HFFc6 (cell line): ENCODE measurements at regions not wholly inside any gene's neighbourhood (a gene's known extent, or its start where the extent isn't known, plus 50 kb on each side); places are given as distances from the start of the nearest gene placed in this dataset.

ENCODE experiments used
- DNase-seq: peaks from one replicate; pipeline ENCODE4 v3.0.0-alpha.2; 2018
- H3K27ac Mint-ChIP-seq: 2 replicates; pipeline ENCODE4 v1.8.0; 2020; ENCODE audit warnings: mild to moderate bottlenecking, mixed read lengths
- H3K27me3 Mint-ChIP-seq: 2 replicates; pipeline ENCODE4 v1.8.0; 2021; ENCODE audit warnings: mild to moderate bottlenecking, moderate library complexity, mixed read lengths; ENCODE audit not compliant: insufficient read depth
- H3K36me3 Mint-ChIP-seq: 2 replicates; pipeline ENCODE4 v1.8.0; 2021; ENCODE audit warnings: low read depth, mixed read lengths
- H3K4me1 Mint-ChIP-seq: 2 replicates; pipeline ENCODE4 v1.8.0; 2020; ENCODE audit warnings: low read depth, mixed read lengths
- H3K4me3 Mint-ChIP-seq: 2 replicates; pipeline ENCODE4 v1.8.0; 2020; ENCODE audit warnings: mild to moderate bottlenecking, moderate library complexity, mixed read lengths
- H3K9me3 Mint-ChIP-seq: 2 replicates; pipeline ENCODE4 v1.8.0; 2020; ENCODE audit warnings: mild to moderate bottlenecking, mixed read lengths
- CTCF ChIP-seq: fragments of 200-600 bp; sonication (generic); IDR thresholded peaks from 2 replicates; pipeline ENCODE4 v1.5.0; 2021; ENCODE audit warnings: antibody characterized with exemption, mild to moderate bottlenecking

GRCh38 chr2:187232749-187233148 lies 215.3 kb downstream of the CALCRL start:
- H3K4me3 Mint-ChIP-seq = no peak overlapping the region
- no peak for DNase-seq
- no peaks in the 10 kb centered on the region for H3K9me3 Mint-ChIP-seq
- no peak overlapping the region for H3K27ac Mint-ChIP-seq
- no peaks in the 10 kb centered on the region; the same call in 1 of the 2 replicates for H3K27me3 Mint-ChIP-seq
- no peak for TF ChIP-seq CTCF
- no peaks in the 10 kb centered on the region for H3K4me1 Mint-ChIP-seq
- no peaks in the 10 kb centered on the region for H3K36me3 Mint-ChIP-seq

GRCh38 chr2:187230088-187230487 lies 218.0 kb downstream of the CALCRL start:
- no peaks in the 10 kb centered on the region for H3K4me1 Mint-ChIP-seq
- no peak for DNase-seq
- H3K9me3 Mint-ChIP-seq = no peaks in the 10 kb centered on the region
- H3K36me3 Mint-ChIP-seq = no peaks in the 10 kb centered on the region
- no peak overlapping the region for H3K27ac Mint-ChIP-seq
- TF ChIP-seq CTCF = no peak
- no peaks in the 10 kb centered on the region; the same call in 1 of the 2 replicates for H3K27me3 Mint-ChIP-seq
- H3K4me3 Mint-ChIP-seq = no peak overlapping the region

- Mint-ChIP-seq H3K4me1 (no peaks in the 10 kb centered on the region), H3K27ac (no peak overlapping the region), H3K27me3 (no peaks in the 10 kb centered on the region; the same call in 1 of the 2 replicates), H3K4me3 (no peak overlapping the region), H3K36me3 (no peaks in the 10 kb centered on the region), H3K9me3 (no peaks in the 10 kb centered on the region)
- DNase-seq = no peak
- no peak for TF ChIP-seq CTCF
Observed at GRCh38 chr2:187228986-187229385, 219.1 kb downstream of the CALCRL start.

- H3K36me3 Mint-ChIP-seq = no peaks in the 10 kb centered on the region
Observed at GRCh38 chr2:187224989-187225388, 223.1 kb downstream of the CALCRL start.

GRCh38 chr2:187220071-187220470 lies 228.0 kb downstream of the CALCRL start:
- DNase-seq = no peak
- no peaks in the 10 kb centered on the region; the same call in 1 of the 2 replicates for H3K9me3 Mint-ChIP-seq
- no peak overlapping the region for H3K27ac Mint-ChIP-seq
- no peaks in the 10 kb centered on the region for H3K4me1 Mint-ChIP-seq
- H3K27me3 Mint-ChIP-seq = no peaks in the 10 kb centered on the region; the same call in 1 of the 2 replicates
- no peak overlapping the region for H3K4me3 Mint-ChIP-seq
- TF ChIP-seq CTCF = no peak
- no peaks in the 10 kb centered on the region for H3K36me3 Mint-ChIP-seq

More at GRCh38 chr2:187224989-187225388, 223.1 kb downstream of the CALCRL start:
- DNase-seq = no peak
- Mint-ChIP-seq H3K4me3 (no peak overlapping the region), H3K4me1 (no peaks in the 10 kb centered on the region), H3K27me3 (no peaks in the 10 kb centered on the region), H3K9me3 (no peaks in the 10 kb centered on the region), H3K27ac (no peak overlapping the region)
- no peak for TF ChIP-seq CTCF
